ENCODE measurements at regions not wholly inside any gene's neighbourhood (a gene's known extent, or its start where the extent isn't known, plus 50 kb on each side); places are given as distances from the start of the nearest gene placed in this dataset.

DNA sequence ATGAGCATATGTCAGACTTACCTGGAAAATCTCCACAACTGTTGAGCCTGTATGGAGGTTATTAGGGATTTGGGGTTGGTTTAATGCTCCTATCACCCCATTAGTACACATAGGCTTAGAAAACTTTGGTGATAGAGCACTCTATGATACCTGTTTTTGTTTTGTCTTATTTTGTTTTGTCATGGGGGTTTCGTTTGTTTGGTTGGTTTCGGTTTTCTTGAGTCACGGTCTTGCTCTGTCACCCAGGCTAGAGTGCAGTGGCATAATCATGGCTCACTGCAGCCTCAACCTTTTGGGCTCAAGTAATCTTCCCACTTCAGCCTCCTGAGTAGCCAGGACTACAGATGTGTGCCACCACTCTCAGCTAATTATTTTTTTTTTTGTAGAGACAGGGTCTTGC is 70.0 kb downstream of the MZT1 start:
- peaks cover 23% of the 10 kb centered on the region for H3K27me3 Mint-ChIP-seq

DNA sequence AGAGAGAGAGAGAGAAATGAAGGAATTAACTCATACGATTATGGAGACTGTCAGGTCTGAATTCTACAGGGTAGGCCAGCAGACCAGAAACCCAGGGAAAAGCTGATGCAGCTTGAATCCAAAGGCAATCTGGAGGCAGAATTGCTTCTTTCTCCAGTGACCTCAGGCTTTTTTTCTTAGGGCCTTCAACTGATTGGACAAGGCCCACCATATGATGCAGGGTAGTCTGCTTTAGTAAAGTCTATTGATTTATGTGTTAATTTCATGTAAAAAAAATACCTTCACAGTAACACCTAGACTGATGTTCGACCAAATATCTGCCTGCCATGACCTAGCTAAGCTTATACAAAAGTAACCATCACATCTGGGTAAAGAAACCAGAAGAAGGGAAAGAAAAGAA is 71.1 kb downstream of the MZT1 start:
- H3K36me3 Mint-ChIP-seq: no peaks in the 10 kb centered on the region
- peaks cover 21% of the 10 kb centered on the region for H3K27me3 Mint-ChIP-seq
- CTCF ChIA-PET: interaction anchor here (0.7 to 2.5 kb wide), 2 partner anchors 13 to 40 kb away, joined by 3 to 10 read pairs; no protein-coding TSS in a partner anchor
- H3K9me3 Mint-ChIP-seq: no peaks in the 10 kb centered on the region
- no peaks in the 10 kb centered on the region for H3K4me1 Mint-ChIP-seq (ENCODE audit: low read depth)
- intact Hi-C loops (cut with micrococcal nuclease): no loop called here
- H3K4me3 Mint-ChIP-seq: no peak overlapping the region
- POLR2A ChIA-PET: no interaction called here
- DNase-seq: no peak
- H3K27ac Mint-ChIP-seq: no peak overlapping the region

More for the DNA sequence above, 70.0 kb downstream of the MZT1 start:
- Mint-ChIP-seq H3K36me3 (no peaks in the 10 kb centered on the region), H3K27ac (no peak overlapping the region), H3K9me3 (no peaks in the 10 kb centered on the region), H3K4me3 (no peak overlapping the region), H3K4me1 (ENCODE audit: low read depth) (no peaks in the 10 kb centered on the region)
- ChIA-PET POLR2A (no interaction called here), CTCF (no interaction called here)
- DNase-seq: no peak
- intact Hi-C loops (cut with micrococcal nuclease): no loop called here

DNA sequence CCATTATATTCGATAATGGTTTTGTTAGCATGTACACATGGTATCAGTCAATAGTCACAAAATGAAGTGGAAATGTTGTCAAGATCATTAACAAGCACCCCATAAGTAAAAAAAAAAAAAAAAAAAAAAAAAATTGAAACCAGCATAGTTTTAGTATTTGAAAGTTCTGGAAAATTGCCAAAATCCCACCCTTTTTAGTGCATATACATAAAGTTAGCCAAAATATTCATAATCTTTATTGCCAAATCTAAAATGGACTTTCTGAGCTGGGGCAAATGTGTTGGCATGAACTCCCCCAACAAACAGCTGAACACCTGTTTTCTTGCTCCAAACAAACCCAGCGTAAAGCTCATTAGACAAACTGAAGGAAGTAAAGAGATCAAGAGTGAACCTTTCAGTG is 73.9 kb downstream of the MZT1 start:
- ChIA-PET POLR2A (no interaction called here), CTCF (no interaction called here)
- no peak for DNase-seq
- Mint-ChIP-seq H3K27me3 (peaks cover 19% of the 10 kb centered on the region), H3K9me3 (no peaks in the 10 kb centered on the region), H3K36me3 (no peaks in the 10 kb centered on the region), H3K4me1 (ENCODE audit: low read depth) (no peaks in the 10 kb centered on the region), H3K27ac (no peak overlapping the region), H3K4me3 (no peak overlapping the region)
- intact Hi-C loops (cut with micrococcal nuclease): no loop called here

DNA sequence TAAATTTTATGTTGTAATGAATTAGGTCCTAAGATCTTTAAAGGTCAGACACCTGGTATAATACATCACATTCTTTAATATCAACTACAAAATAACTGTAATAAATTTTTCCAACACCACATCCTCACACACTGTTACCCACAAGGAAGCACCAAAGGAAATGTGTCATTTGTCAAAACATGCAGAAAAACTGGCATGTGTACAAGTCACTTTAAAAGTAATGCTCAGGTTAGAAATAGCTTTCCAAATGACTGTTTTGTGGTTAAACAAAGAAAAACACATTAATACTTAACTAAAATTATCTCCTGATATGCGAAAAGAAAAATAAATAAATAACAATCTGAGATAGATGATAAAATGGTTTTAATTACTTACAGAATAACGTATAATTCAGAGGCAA is 74.7 kb downstream of the MZT1 start:
- Mint-ChIP-seq H3K36me3 (no peaks in the 10 kb centered on the region), H3K4me1 (ENCODE audit: low read depth) (no peaks in the 10 kb centered on the region), H3K9me3 (no peaks in the 10 kb centered on the region), H3K4me3 (no peak overlapping the region), H3K27ac (no peak overlapping the region), H3K27me3 (peaks cover 14% of the 10 kb centered on the region)
- no peak for DNase-seq
- intact Hi-C loops (cut with micrococcal nuclease): no loop called here
- CTCF ChIA-PET: no interaction called here
- POLR2A ChIA-PET: no interaction called here

DNA sequence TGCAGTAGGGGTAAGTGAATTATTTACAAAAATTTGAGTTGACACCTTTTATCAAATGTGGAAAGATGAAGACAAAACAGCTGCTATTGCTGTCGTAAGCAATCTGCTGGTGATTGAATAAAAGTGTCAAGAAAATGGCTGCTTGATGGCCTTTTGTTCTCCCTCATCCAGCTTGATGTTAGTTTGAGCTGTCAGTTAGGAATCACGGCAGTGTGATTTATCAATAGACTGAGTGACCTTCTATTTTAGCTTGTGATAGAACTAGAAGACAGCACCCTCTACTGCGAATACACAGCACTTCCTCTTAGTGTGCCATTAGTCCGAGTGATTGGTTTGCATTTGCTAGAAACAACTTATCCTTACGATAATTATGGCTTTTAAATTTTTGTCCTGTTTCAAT is 76.3 kb downstream of the MZT1 start:
- no peak for DNase-seq
- Mint-ChIP-seq H3K9me3 (no peaks in the 10 kb centered on the region), H3K4me1 (ENCODE audit: low read depth) (no peaks in the 10 kb centered on the region), H3K27me3 (peaks cover 8% of the 10 kb centered on the region), H3K4me3 (no peak overlapping the region), H3K36me3 (no peaks in the 10 kb centered on the region), H3K27ac (no peak overlapping the region)
- ChIA-PET CTCF (interaction anchor here (1.2 kb wide), 1 partner anchor 10 kb away, joined by 3 read pairs; no protein-coding TSS in a partner anchor), POLR2A (no interaction called here)
- intact Hi-C loops (cut with micrococcal nuclease): no loop called here

DNA sequence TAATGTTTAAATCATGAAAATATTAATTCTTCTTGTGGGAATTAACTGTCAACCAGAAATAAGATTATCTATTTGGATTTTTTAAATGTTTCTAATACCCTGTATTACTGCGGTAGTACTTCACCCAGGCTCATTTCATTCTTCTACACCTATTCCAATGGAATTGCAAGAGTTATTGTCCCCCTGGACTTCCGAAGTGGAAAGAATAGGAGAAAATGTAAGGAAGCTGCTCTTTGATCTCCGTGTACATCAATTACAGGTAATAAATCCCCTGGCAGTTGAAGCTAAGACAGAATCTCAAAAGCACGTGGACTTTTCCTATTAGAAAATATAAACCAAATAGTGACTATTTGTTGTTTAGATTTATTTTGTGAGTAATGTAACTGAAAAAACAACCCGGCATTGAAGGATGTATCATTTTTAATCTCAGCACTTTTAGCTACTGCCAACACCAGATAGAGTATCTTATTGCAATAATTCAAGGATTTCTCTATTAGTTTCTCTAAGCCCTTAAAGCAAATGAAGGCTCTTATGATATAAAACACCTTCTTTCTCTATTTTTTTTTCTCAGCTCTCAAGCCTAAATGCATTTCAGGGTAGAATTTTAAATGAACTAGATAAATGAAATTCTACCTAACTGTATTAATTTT is 77.3 kb downstream of the MZT1 start:
- no peaks in the 10 kb centered on the region for H3K4me1 Mint-ChIP-seq (ENCODE audit: low read depth)
- H3K27me3 Mint-ChIP-seq: peaks cover 8% of the 10 kb centered on the region
- H3K27ac Mint-ChIP-seq: no peak overlapping the region
- intact Hi-C loops (cut with micrococcal nuclease): no loop called here
- no peaks in the 10 kb centered on the region for H3K36me3 Mint-ChIP-seq
- H3K9me3 Mint-ChIP-seq: no peaks in the 10 kb centered on the region
- ChIA-PET POLR2A (no interaction called here), CTCF (interaction anchor here (1.2 kb wide), 1 partner anchor 9 kb away, joined by 3 read pairs; no protein-coding TSS in a partner anchor)
- no peak overlapping the region for H3K4me3 Mint-ChIP-seq
- DNase-seq: no peak

DNA sequence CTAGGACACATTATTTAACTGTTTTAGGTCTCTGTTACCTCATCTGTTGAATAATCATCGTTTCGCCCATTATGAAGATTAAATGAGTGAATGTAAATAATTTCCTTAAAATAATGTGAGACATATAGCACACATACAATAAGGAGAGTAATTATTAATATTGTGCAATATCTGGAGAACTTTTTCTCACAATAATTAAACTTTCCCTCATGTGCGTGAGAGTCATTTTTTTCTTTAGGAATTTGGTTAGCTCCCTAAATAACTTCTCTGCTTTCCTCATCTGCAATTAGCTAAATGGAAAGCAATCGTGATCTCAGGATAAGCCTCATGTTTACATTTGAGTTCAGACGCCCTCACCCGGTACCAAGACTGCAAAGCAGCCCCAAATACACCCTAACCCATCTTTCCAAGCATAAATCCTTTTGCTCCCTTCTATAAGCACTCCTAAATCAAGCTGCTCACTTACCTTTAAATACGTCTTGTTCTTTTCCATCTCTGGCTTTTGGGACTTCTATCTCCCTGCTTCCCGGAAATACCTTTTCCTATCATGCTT is 78.8 kb downstream of the MZT1 start:
- no peaks in the 10 kb centered on the region for H3K9me3 Mint-ChIP-seq
- peaks cover 4% of the 10 kb centered on the region for H3K27me3 Mint-ChIP-seq
- no peaks in the 10 kb centered on the region for H3K36me3 Mint-ChIP-seq
- H3K4me1 Mint-ChIP-seq (ENCODE audit: low read depth): no peaks in the 10 kb centered on the region
- H3K4me3 Mint-ChIP-seq: no peak overlapping the region
- DNase-seq: no peak
- intact Hi-C loops (cut with micrococcal nuclease): no loop called here
- H3K27ac Mint-ChIP-seq: no peak overlapping the region
- POLR2A ChIA-PET: no interaction called here
- CTCF ChIA-PET: interaction anchor here (1.1 kb wide), 1 partner anchor 31 kb away, joined by 3 read pairs; no protein-coding TSS in a partner anchor

DNA sequence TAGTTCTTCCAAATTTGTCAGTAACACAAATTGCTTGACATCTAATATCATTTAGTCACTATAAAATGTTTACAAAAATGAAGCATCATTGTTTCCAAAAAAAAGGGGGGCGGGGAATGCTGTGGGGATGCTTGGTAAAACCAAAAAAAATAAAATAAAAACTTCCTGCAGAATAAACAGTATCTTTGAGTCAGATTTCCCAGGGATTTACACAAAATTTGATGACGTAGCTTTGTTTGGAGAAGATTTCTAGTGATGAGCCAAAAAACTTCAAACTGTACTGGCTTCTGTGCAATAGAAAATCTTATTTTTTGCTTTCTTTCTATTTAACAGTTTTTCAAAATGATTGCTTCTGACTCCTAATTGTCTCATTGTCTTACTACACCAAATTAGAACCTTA is 80.0 kb downstream of the MZT1 start:
- H3K36me3 Mint-ChIP-seq: no peaks in the 10 kb centered on the region
- H3K4me3 Mint-ChIP-seq: no peak overlapping the region
- ChIA-PET CTCF (interaction anchor here (0.6 kb wide), 1 partner anchor 10 kb away, joined by 3 read pairs; no protein-coding TSS in a partner anchor), POLR2A (no interaction called here)
- no peaks in the 10 kb centered on the region for H3K4me1 Mint-ChIP-seq (ENCODE audit: low read depth)
- DNase-seq: no peak
- intact Hi-C loops (cut with micrococcal nuclease): no loop called here
- no peaks in the 10 kb centered on the region for H3K9me3 Mint-ChIP-seq
- H3K27me3 Mint-ChIP-seq: peaks cover 3% of the 10 kb centered on the region
- no peak overlapping the region for H3K27ac Mint-ChIP-seq

DNA sequence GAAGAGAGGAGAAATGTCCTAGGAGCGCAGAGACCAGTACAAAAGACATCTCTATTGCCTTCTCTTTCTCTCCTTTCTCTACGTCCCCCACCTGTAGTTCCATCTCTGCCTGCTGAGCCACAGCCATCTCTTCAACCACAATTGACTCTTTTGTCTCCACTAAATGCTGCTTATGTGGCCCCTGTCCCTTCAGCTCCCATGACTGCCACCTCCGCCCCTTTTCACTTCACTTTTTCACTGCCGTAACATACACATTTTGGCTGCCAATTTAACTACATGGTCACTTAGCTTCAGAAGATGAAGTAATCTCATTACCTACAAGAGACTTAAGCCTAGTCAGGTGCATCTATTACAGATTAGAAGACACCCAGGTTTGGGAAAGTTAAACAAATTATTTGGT is 81.9 kb downstream of the MZT1 start:
- H3K4me1 Mint-ChIP-seq (ENCODE audit: low read depth): no peaks in the 10 kb centered on the region
- intact Hi-C loops (cut with micrococcal nuclease): no loop called here
- no peaks in the 10 kb centered on the region for H3K27me3 Mint-ChIP-seq

DNA sequence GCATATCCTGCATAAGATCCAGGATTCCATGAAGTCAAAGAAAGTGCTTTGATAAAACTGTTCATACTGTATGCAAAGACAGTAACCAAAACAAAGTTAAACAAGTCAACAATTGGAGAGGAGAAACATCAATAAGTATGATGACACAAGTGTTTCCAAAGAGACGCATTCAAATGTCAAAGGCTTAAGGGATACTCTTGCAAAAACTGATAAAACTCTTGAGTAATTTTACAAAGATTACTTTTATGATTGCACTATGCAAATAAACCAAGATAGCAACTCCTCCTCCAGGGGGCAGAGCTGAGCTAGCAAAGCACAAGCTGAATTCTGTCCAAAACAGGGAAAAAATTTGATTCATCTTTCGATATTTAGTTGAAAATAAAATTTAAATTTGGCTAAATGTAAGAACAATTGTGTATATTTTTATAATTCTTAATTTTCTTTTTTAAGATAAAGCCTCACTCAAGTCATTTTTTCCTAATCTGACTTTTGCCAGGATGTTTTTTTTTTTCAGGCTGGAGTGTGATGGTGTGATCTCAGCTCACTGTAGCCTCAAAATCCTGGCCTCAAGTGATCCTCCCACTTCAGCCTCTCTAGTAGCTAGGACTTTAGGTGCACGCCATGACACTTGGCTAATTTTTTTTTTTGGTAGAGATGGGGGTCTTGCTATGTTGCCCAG is 84.0 kb downstream of the MZT1 start:
- ChIA-PET POLR2A (no interaction called here), CTCF (interaction anchor here (0.6 to 1.6 kb wide), 5 partner anchors 12 to 55 kb away, joined by 3 to 10 read pairs (median 3); no protein-coding TSS in a partner anchor)
- DNase-seq: peak; percentile 60
- H3K27ac Mint-ChIP-seq: no peak overlapping the region
- no peaks in the 10 kb centered on the region for H3K36me3 Mint-ChIP-seq
- intact Hi-C loops (cut with micrococcal nuclease): no loop called here
- no peaks in the 10 kb centered on the region for H3K27me3 Mint-ChIP-seq
- H3K4me3 Mint-ChIP-seq: no peak overlapping the region
- no peaks in the 10 kb centered on the region for H3K4me1 Mint-ChIP-seq (ENCODE audit: low read depth)
- no peaks in the 10 kb centered on the region for H3K9me3 Mint-ChIP-seq

More for the DNA sequence above, 81.9 kb downstream of the MZT1 start:
- Mint-ChIP-seq H3K27ac (no peak overlapping the region), H3K36me3 (no peaks in the 10 kb centered on the region), H3K9me3 (no peaks in the 10 kb centered on the region), H3K4me3 (no peak overlapping the region)
- ChIA-PET POLR2A (no interaction called here), CTCF (no interaction called here)
- no peak for DNase-seq

DNA sequence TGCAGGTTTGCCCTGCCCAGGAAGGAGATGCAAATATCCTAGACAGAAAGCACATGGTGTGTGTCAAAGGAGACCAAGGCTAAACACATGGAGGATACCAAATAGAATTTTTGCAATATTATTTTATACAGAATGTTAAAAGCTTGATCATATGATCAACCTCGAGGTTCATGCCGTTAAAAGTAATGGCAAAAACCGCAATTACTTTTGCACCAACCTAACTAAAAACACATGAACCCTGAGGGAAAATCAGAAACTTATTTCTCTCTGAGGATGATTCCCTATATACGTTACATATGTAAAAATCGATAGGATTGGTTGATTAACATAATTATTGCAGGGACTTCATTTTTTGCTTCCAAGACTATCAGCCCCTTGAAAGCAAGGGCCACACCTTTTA is 88.1 kb downstream of the MZT1 start:
- H3K27ac Mint-ChIP-seq: no peak overlapping the region
- no peaks in the 10 kb centered on the region for H3K4me1 Mint-ChIP-seq (ENCODE audit: low read depth)
- H3K27me3 Mint-ChIP-seq: no peaks in the 10 kb centered on the region
- CTCF ChIA-PET: no interaction called here
- no peak for DNase-seq
- intact Hi-C loops (cut with micrococcal nuclease): no loop called here
- H3K9me3 Mint-ChIP-seq: no peaks in the 10 kb centered on the region
- no peaks in the 10 kb centered on the region for H3K36me3 Mint-ChIP-seq
- POLR2A ChIA-PET: no interaction called here
- H3K4me3 Mint-ChIP-seq: no peak overlapping the region

DNA sequence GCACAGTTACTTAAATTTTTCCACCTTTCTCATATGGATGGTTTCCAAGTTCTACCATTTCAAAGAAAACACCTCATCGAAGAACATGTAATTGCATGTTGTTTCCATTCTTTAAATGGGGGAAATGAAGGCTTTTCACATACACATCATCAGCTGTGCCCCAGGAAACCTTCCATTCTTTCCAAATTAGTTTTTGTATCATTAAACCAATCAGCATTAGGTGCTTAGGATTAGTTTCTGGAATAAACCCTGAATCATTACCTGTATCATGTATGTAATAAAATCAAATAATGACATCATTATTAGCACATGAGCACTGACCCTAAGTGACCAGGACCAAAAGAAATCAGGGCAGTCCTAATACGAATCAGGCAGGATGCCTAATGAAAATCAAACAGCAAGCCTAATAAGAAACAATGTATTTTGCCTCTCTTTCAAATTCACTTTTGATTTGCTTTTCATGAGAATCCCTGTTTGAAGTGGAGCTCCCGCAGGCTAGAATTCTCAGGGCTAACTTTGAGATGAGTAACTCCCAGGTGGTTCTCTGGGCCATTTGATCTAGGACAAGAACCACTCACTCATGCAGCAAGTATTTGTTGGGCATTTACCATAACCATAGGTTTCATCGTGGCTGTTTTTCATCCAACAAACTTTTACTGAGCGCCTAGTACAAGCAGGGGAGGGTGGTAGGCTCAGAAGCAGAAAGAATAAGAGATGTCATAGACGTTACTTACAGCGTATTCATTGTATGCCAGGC is 89.2 kb downstream of the MZT1 start:
- Mint-ChIP-seq H3K36me3 (no peaks in the 10 kb centered on the region), H3K4me1 (ENCODE audit: low read depth) (no peaks in the 10 kb centered on the region), H3K27me3 (no peaks in the 10 kb centered on the region), H3K4me3 (no peak overlapping the region), H3K9me3 (no peaks in the 10 kb centered on the region), H3K27ac (no peak overlapping the region)
- ChIA-PET CTCF (no interaction called here), POLR2A (no interaction called here)
- no peak for DNase-seq
- intact Hi-C loops (cut with micrococcal nuclease): no loop called here

Measured in activated CD4-positive, alpha-beta memory T cell treated with anti-CD3 and anti-CD28 coated beads for 36 hours (primary cell).